ENCODE measurements at regions not wholly inside any gene's neighbourhood (a gene's known extent, or its start where the extent isn't known, plus 50 kb on each side); places are given as distances from the start of the nearest gene placed in this dataset.
A peak's percentile ranks its signal among the peaks of the same experiment; 100 is the strongest.
"Not testable (repeated sequence)": the region's sequence is repeated elsewhere in the genome, so short reads cannot be mapped to it uniquely, and the experiment has no call there.

DNA sequence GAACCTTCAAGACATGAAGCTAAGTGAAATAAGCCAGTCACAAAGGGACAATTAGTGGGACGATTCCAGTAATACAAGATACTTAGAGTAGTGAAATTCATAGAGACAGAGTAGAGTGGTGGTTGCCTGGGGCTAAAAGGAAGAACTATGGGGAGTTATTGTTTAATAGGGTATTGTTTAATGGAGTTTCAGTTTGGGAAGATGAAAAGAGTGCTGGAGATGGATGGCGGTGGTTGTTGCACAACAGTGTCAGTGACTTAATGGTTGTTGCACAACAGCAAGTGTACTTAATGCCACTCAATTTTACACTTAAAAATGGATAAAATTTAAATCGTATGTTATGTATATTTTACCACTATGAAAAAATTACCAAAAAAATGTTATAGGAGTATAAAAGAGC lies 209.7 kb upstream of the TENT5A start:
- DNase-seq = no peak

DNA sequence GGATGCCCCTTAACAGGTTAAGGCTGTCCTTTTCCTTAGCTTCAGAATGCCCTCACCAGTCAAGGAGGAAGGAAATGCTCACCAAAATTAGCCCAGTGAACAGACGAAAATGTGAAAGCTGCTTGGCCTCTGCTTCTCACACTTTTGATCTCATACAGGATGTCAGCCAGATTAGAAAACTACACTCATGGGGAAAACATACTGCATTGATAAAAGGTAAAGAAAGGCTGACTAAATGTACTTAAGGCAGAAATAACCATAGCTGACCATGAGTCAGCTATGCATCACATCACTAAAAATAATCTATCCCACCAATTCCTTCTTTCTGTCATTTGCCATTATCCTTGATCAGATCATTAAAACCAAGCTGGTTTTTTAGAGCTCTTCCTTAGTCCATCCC lies 198.4 kb upstream of the TENT5A start:
- DNase-seq = peak; percentile 88

DNA sequence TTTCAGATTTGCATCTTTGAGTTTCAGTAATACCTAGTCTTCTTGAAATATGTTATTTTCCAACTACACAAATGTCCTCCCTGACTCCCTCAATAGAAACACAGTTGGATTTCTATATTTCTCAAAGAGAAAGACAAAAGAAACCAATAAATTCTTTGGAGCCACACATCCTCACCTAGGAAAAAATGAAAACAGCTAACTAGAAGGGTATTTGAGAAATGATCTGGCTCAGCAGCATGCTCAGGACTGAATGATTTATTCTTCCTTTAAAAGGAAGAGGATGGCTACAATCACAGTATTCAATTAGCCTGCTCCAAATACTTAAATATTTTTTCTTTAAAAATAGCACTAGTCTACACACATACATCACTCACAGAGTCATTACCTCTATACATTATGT lies 196.4 kb upstream of the TENT5A start:
- DNase-seq = peak; percentile 61

DNA sequence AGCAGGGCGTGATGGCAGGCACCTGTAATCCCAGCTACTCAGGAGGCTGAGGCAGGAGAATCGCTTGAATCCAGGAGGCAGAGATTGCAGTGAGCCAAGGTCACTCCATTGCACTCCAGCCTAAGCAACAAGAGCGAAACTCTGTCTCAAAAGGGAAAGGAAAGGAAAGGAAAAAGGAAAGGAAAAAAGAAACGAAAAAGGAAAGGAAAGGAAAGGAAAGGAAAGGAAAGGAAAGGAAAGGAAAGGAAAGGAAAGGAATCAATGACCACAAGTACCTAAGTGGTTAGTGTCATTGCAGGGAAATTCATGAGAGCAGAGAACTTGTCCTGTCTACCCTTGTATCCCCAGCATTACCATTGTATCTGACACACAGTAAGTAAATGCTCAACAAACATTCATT lies 195.7 kb upstream of the TENT5A start:
- not testable (repeated sequence) for DNase-seq

DNA sequence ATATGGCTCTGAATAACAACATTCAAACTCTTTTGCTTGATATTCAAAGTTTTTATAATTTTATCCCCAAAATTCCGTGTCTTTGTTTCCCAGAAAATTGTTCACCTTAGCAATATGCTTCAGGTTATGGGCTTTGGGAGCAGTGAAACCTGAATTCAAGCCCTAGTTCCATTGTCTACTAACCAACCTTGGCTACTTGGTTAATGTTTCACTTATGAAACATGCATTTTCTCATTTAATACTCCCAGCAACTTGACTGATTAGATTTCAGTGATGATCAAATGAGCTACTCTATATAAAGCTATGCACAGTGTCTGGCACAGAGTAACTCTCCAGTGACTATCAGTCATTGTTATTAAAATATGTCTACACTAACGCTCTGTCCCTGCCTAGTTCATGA lies 192.2 kb upstream of the TENT5A start:
- DNase-seq = no peak

DNA sequence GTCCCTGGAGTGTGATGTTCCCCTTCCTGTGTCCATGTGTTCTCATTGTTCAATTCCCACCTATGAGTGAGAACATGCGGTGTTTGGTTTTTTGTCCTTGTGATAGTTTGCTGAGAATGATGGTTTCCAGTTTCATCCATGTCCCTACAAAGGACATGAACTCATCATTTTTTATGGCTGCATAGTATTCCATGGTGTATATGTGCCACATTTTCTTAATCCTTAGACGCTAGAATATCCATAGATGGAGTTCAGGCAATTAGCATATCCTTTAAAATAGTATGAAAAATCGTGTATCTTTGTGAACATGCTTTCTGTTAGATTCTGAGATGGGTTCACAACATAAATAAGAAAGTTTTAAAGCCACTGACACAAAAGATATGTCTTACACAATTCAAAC lies 190.4 kb upstream of the TENT5A start:
- DNase-seq = not testable (repeated sequence)

DNA sequence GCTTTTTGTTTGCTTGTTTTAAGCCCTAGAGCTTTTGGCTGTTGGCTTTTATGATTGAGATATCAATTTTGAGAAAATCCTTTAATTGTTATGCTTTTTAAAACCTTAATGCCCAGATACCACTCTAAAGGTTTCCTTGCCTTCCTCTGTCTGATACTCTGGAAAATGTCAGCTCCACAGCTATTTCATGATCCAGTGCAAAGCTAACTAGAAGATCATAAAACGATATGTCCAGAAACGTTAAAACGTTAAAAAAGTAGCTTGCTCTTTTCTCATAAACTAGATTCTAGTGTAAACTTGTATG lies 189.5 kb upstream of the TENT5A start:
- no peak for DNase-seq

DNA sequence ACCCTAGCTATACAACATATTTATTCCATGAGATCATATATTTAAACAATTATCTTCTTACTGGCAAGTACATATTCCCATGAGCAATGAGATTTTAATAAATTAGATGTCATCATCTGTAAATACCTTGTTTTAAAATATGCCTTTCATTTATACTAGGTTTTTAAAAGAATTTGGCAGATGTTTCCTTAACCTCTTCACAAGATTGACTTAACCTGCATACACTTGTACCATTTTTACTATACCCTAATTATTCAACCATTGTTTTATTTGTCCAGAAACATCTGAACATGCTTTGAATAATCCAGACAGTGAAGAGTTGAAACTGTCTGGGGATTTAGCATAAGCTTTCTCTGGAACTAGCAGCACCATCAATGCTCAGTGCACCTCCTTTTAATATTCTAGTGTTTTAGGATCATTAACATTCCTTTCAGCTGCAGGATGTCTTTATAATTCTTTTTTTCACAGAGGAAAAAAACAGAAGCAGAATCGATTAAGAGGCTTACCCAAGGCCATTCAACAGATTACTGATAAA lies 188.0 kb upstream of the TENT5A start:
- peak; percentile 31 for DNase-seq

DNA sequence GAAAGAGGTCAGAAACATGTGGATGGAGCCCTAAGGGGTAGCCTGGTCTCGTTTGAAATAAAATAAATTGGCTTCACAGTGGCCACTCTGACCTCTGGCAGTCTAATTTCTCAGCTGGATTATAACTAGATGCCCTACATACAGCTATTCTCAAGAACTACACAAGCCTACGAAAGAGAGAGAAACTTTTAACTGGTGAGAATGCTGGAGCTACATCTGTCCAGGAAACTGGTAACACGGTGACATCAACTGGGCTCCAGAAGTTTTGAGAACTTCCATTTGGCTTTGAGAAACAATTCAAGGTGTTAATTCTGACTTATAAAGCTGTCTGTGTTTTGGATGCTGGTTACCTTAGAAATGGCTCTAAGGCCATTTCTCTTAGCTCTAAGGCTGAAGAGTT lies 187.3 kb upstream of the TENT5A start:
- DNase-seq = no peak

DNA sequence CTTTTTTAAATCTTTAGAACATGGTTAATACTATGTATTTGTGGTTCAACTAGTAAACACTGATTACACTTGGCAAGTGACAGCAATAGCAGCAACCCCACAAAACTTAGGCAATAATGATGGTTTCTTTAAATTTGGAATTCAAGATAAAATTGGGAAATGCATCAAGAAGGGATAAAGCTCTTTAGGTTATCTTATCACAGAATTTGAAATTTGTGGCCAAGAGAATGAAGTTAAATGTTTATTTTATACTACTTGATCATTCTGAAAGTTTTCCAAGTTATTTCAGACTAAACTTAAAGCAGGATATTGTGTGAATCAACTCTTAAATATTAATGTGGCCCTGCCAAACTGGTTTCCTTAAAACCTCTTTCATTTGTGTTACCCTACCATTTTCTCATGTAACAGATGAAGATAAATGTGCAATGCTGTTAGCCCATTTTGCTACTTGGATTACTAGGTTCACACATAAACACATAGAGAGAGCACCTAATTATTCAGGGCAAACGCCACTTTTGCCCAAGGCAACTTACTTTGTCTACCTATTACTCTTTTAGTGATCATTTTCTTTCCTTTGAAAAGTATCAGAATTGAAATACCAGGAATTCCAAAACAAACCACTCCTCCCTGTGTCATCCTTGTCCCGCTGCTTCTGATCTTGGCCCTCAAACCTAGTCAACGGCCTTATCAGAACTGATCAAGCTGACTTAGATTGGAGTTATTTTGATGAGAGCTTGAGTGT lies 186.7 kb upstream of the TENT5A start:
- DNase-seq = peak; percentile 87

DNA sequence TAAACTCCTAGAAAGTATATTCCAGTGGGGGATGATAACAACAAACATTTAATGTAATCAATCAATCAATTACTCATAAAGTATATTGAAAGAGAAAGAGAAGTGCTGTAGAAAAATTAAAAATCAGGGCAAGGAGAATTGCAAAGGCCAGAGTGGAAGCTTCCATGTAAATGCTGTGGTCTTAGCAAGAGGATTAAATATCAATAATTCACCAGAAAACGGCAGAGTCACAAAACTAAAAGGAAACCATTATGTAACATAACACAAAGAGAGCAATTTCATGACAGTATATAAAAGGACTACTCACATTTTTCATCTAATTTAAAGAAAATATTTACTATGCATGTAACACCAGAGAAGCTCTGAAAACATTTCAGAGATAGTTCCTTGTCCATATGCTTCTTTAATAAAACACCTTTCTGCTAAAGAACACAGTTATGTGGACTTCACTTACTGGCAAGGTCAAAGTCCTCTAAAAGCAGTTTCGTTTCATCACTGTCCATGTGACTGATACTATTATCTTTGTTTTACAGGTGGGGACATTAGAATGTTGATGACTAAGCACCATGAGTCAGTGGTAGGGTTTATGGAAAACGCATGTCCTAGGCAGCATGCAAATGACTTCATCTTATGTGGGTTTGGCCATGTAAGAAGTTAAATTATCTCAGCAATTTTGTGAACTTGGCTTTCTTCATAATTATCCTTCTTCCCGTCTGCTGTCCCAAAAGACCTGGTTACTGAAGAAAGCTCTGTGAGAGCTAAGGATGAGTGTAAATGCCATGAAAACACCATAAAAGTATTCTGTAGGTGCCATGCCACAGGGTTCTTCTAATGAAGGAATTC lies 185.8 kb upstream of the TENT5A start:
- peak; percentile 96 for DNase-seq

DNA sequence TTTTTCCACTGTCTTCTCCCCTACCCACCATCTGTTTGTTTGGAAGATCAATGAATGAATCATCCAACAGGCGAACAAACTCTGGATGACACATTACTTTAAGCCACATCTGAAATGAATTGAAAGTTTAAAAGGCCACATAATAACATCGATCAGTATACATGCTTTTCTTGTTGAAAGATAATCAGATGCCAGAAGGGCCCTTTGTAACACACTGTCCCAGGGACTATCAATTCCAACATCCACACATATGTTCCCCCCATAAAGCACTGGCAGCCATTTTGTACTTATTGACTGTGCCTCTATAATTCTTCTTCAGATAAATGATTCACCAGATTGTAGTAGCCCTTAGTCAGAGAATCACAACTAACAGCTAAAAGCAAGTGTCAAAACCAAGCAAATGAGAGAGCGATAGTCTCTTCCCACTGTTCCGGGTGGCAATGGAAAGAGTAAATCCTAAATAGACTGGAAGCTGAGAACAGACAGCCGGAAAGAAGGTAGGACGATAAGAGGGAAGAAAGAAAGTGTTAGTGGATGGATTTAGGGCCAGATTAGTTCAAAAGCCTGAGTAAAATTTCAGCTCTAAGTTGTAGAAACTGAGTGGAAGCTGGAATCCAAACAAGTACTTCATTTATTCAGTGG lies 184.9 kb upstream of the TENT5A start:
- DNase-seq = peak; percentile 85

DNA sequence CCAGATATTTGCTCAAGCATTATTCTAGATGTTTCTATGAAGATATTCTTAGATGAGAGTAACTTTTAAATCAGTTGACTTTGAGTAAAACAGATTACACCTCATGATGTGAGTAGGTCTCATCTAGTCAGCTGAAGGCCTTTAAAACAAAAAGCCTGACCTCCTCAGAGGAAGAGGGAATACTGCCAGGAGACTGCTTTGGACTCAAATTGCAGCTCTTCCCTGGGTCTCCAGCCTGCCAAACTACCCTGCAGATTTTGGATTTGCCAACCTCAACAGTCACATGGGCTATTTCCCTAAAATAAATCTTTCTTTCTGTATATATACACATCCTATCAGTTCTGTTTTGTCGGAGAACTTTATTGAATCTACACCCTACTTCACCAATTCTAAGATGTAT lies 182.5 kb upstream of the TENT5A start:
- no peak for DNase-seq

DNA sequence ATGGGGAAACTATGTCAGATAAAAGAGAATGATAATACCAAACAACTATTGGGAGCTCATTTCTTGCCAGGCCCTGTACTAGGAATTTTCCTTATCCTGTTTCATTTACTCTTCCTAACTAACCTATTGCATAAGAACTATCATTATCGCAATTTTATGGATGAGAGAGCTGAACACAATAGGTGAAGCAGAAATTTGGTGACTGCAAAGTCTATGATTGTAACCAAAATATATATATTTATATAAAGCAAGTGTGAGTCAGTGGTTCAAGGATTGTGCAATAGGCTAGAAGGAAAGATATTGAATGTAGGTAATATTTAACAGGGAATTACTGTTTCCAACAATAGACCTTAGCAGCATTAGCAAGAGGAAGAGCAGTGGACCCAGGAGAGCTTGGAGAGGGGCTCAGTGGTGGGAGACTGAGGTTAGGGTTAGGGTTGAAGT lies 181.1 kb upstream of the TENT5A start:
- DNase-seq = no peak

DNA sequence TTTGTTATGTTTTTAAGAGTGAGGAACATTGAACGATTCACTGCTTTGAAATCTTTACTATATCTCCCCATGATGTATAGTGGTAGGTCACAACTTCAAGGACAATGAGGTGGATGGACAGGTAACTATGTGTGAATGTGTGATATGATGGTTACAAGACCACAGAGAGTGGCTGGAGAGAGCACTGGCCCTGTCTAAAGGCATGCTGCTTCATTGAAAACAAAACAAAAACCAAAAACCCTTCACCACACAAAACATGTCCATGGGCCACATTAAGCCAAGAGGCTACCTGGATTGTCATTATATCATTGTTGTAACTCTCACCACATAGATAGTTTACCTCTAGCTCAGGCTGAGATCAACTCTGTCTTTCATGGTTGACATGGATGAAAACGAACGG lies 180.6 kb upstream of the TENT5A start:
- no peak for DNase-seq

DNA sequence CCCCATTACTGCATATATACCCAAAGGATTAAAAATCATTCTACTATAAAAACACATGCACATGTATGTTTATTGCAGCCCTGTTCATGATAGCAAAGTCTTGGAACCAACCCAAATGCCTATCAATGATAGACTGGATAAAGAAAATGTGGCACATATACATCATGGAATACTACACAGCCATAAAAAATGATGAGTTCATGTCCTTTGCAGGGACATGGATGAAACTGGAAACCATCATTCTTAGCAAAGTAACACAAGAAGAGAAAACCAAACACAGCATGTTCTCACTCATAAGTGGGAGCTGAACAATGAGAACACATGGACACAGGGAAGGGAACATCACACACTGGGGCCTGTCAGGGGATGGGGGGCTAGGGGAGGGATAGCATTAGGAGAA lies 180.0 kb upstream of the TENT5A start:
- DNase-seq = not testable (repeated sequence)

DNA sequence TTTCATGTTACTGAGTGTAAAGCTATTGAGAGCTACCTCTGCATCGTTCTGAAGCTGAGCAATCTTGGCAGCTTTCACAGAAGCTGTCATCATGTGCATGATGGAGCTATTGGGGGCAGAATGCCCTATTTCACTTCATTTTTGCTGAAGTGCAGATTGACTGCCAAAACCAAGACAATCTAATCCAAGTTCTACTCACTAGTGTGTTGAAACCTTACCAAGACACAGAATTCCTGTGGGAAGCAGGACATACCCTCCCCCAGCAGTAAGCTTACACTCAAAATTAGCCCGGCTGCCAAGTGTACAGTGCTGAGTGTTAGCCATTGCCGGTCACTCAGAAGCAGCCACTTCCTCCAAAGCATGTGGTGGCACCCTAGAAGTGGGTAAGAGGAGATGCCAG lies 177.3 kb upstream of the TENT5A start:
- DNase-seq = peak; percentile 96

DNA sequence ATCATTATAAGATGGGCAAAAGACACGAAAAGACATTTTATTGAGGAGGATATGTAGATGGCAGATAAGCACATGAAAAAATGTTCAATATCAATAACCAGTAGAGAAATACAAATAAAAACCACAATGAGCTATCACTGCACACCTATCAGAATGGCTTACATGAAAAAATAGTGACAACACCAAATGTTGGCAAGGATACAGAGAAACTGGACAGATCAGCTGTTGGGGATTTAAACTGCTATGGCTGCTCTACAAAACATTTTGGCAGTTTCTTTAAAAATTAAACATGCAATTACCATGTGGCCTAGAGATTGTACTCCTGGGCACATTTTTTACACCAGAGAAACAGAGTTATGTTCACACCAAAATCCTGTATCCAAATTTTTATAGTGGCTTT lies 172.7 kb upstream of the TENT5A start:
- DNase-seq = no peak

DNA sequence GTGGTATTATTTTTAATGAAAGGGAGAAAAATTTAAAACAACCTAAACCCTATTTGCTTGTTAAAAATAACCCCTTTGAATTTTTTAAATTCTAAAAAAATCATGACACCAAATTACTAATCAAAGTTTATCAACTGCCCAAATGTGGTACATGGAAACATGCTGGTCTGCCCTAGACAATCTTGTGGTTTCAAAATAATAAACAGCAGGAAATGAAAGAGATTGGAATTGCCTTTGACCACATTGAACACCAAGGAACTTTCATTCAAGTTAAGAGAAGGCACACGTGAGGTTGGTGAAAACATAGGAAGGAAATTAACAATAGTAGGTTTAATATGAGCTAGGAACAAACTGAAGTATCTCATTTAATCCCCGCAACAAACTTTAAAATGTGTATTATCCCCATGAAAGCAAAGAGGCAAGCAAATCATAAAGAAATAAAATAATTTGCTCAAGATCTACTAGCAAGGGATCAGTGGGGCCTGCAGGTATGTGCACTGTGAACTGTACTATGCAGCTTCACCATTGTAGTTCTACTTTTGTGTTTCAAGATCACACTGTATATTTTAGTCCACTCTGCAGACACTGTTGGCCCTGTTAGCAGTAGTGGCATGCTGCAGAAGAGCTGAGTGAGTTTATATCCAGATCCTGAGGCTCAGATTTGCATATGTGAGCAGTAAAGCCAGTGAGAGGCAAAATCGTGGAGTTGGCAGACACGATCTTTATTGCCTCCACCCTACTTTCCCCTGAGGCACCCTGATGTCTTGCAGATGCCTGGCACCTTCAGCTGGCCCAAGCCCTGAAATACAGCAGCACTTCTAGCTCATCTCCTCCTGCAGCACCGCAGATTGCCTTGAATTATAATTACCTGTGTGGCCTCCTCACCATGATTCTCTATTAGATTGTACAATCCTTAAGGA lies 157.8 kb upstream of the TENT5A start:
- no peak for DNase-seq

DNA sequence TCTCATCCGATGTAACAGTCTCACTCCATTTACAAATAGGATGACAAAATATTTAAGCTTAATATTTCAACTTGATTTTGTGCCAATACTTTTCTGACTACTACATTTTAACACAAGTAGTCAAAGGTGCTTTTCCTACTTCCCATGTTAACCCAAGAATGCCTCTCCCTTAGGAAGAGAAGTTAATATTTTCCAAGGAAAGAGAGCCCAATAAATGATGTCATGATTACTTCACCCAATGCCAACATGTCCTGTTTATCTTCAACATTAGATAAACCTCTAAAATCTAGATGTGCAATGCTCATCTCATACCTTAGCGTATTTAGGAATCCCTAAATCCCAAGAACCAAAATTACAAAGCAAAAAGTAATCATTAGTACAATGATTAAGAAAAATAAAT lies 156.7 kb upstream of the TENT5A start:
- DNase-seq = no peak

DNA sequence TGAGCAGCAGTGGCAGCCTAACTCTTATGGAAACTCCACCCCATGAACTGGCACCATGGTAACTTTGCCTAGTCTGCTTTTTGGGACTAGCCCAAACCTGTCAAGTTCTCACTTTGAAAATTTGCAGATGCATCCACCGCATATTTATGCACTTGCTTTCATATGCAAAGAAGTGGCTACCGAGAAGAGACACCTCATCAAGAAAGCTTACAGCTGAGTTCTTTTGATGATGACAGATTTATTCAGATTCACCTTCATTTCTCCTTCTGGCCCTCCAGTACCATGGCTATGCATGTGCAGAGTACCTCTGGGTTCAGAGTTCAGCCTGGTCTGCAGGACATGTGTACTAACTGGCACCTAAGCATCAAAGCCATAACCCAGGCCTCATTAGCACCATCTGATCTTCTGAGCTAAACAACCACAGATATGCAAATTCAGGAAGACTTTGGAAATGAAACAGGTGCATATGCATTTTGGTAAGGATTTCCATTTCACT lies 154.3 kb upstream of the TENT5A start:
- no peak for DNase-seq

DNA sequence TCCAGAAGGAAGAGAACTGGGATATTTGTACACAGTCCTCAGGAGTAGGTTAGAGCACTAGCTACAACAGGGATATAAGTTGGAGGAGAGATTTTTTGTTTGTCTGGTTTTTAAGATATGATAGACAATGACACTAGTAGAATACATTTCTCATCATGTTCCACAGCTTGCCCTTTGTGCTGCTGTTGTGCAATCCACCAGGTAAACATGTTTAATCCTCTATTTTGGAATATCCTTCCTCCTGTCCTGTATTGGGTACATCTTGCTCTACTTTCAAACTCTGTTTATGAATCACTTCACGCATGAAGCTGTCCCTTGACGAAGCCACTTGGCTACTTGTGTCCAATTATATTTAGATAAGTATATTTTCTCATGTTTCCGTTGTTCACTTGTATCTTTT lies 153.6 kb upstream of the TENT5A start:
- DNase-seq = no peak

Measured in fibroblast of skin of right biceps (primary cell).